ENCODE measurements at regions not wholly inside any gene's neighbourhood (a gene's known extent, or its start where the extent isn't known, plus 50 kb on each side); places are given as distances from the start of the nearest gene placed in this dataset.

- no peak overlapping the region for H3K27ac Mint-ChIP-seq (ENCODE audit: unreplicated experiment)
- no peak for DNase-seq (ENCODE audit: low spot score)
- peaks cover 4% of the 10 kb centered on the region for H3K4me1 Mint-ChIP-seq (ENCODE audit: unreplicated experiment)
- H3K4me3 Mint-ChIP-seq (ENCODE audit: unreplicated experiment) = no peak overlapping the region
- no peaks in the 10 kb centered on the region for H3K9me3 Mint-ChIP-seq (ENCODE audit: unreplicated experiment)
- H3K27me3 Mint-ChIP-seq (ENCODE audit: unreplicated experiment) = no peaks in the 10 kb centered on the region
- TF ChIP-seq, protein P1, sequence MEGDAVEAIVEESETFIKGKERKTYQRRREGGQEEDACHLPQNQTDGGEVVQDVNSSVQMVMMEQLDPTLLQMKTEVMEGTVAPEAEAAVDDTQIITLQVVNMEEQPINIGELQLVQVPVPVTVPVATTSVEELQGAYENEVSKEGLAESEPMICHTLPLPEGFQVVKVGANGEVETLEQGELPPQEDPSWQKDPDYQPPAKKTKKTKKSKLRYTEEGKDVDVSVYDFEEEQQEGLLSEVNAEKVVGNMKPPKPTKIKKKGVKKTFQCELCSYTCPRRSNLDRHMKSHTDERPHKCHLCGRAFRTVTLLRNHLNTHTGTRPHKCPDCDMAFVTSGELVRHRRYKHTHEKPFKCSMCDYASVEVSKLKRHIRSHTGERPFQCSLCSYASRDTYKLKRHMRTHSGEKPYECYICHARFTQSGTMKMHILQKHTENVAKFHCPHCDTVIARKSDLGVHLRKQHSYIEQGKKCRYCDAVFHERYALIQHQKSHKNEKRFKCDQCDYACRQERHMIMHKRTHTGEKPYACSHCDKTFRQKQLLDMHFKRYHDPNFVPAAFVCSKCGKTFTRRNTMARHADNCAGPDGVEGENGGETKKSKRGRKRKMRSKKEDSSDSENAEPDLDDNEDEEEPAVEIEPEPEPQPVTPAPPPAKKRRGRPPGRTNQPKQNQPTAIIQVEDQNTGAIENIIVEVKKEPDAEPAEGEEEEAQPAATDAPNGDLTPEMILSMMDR (IDR thresholded peaks at IDR 0.05; ENCODE audit: unreplicated experiment) = no peak
- H3K36me3 Mint-ChIP-seq (ENCODE audit: low read depth, unreplicated experiment) = no peaks in the 10 kb centered on the region
Observed at GRCh38 chr2:155218292-155218924, 519.9 kb downstream of the KCNJ3 start.

- TF ChIP-seq, protein P1 (IDR thresholded peaks at IDR 0.05; ENCODE audit: unreplicated experiment) = no peak
- H3K9me3 Mint-ChIP-seq (ENCODE audit: unreplicated experiment) = no peaks in the 10 kb centered on the region
- no peaks in the 10 kb centered on the region for H3K36me3 Mint-ChIP-seq (ENCODE audit: low read depth, unreplicated experiment)
- no peaks in the 10 kb centered on the region for H3K27me3 Mint-ChIP-seq (ENCODE audit: unreplicated experiment)
- no peak for DNase-seq (ENCODE audit: low spot score)
- H3K4me3 Mint-ChIP-seq (ENCODE audit: unreplicated experiment) = no peak overlapping the region
- peaks cover 4% of the 10 kb centered on the region for H3K4me1 Mint-ChIP-seq (ENCODE audit: unreplicated experiment)
- no peak overlapping the region for H3K27ac Mint-ChIP-seq (ENCODE audit: unreplicated experiment)
Observed at GRCh38 chr2:155215037-155215707, 516.7 kb downstream of the KCNJ3 start.

DNA sequence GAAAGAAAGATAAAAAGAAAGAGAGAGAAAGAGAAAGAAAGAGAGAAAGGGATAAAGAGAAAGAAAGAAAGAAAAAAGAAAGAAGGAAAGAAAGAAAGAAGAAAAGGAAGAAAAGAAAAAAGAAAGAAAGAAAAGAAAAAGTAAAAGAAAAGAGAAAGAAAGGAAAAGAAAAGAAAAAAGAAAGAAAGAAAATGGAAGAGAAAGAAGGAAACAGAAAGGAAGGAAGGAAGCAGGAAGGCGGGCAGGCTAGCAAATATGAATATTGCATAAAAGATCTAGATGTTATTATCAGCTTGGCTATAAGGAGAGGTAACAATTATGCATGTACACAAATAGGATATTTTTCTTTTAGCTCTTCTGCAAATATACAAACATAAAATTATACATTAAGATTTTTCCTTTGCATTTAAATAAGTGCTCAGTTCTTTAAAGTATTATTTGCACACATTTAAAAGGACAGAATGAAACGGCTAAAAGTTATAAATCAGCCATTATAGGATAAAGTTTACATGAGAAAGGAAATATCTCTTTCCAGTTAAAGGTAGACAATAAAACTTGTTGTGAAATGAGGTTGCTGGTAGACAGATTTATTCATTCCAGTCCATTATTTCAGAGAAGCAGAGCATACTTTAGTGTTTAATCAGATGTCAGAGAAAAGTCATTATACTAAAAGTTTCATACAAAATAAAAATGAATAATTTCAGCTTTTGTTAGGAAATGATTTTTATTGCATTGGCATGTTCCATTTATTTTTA is 511.4 kb downstream of the KCNJ3 start:
- H3K27ac Mint-ChIP-seq (ENCODE audit: unreplicated experiment) = no peak overlapping the region
- TF ChIP-seq, protein P1 (IDR thresholded peaks at IDR 0.05; ENCODE audit: unreplicated experiment) = no peak

DNA sequence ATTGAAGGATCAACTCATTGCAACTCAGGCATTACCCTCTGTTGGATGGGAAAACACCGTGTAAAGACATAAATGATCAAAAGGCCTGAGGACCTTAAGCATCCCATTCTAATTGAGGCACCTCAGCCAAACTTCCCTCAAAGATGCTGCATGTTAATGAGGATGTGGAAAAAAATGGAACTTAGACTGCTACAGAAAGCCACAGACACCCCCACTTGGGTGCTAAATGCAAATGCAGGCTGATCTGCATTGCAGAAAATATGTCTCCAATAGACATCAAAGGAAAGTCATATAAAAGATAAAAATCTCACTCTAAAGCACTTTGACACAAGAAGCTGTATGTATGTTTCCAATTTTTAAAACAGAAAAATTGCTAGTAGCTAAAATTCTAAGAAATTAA is 504.7 kb downstream of the KCNJ3 start:
- H3K9me3 Mint-ChIP-seq (ENCODE audit: unreplicated experiment) = no peaks in the 10 kb centered on the region
- no peak overlapping the region for H3K4me3 Mint-ChIP-seq (ENCODE audit: unreplicated experiment)
- H3K27ac Mint-ChIP-seq (ENCODE audit: unreplicated experiment) = no peak overlapping the region
- H3K36me3 Mint-ChIP-seq (ENCODE audit: low read depth, unreplicated experiment) = no peaks in the 10 kb centered on the region
- H3K4me1 Mint-ChIP-seq (ENCODE audit: unreplicated experiment) = no peaks in the 10 kb centered on the region
- TF ChIP-seq, protein P1 (IDR thresholded peaks at IDR 0.05; ENCODE audit: unreplicated experiment) = no peak
- DNase-seq (ENCODE audit: low spot score) = no peak
- H3K27me3 Mint-ChIP-seq (ENCODE audit: unreplicated experiment) = no peaks in the 10 kb centered on the region

More for the DNA sequence above, 511.4 kb downstream of the KCNJ3 start:
- Mint-ChIP-seq H3K4me3 (ENCODE audit: unreplicated experiment) (no peak overlapping the region), H3K36me3 (ENCODE audit: low read depth, unreplicated experiment) (no peaks in the 10 kb centered on the region), H3K4me1 (ENCODE audit: unreplicated experiment) (peaks cover 2% of the 10 kb centered on the region), H3K9me3 (ENCODE audit: unreplicated experiment) (no peaks in the 10 kb centered on the region), H3K27me3 (ENCODE audit: unreplicated experiment) (no peaks in the 10 kb centered on the region)
- no peak for DNase-seq (ENCODE audit: low spot score)

GRCh38 chr2:155200753-155201152 is 502.3 kb downstream of the KCNJ3 start:
- TF ChIP-seq, protein P1 (IDR thresholded peaks at IDR 0.05; ENCODE audit: unreplicated experiment) = no peak
- Mint-ChIP-seq H3K9me3 (ENCODE audit: unreplicated experiment) (no peaks in the 10 kb centered on the region), H3K4me3 (ENCODE audit: unreplicated experiment) (no peak overlapping the region), H3K27ac (ENCODE audit: unreplicated experiment) (no peak overlapping the region), H3K4me1 (ENCODE audit: unreplicated experiment) (no peaks in the 10 kb centered on the region), H3K27me3 (ENCODE audit: unreplicated experiment) (no peaks in the 10 kb centered on the region), H3K36me3 (ENCODE audit: low read depth, unreplicated experiment) (no peaks in the 10 kb centered on the region)
- DNase-seq (ENCODE audit: low spot score) = no peak
